Sigmoid colon (tissue), 6 donors: ENCODE measurements at regions not wholly inside any gene's neighbourhood (a gene's known extent, or its start where the extent isn't known, plus 50 kb on each side); places are given as distances from the start of the nearest gene placed in this dataset.

Experiments
- DNase-seq: peaks from one replicate; pipeline ENCODE4 v3.0.0-alpha.2; 2019
- H3K27ac ChIP-seq, 4 donors: fragments of 200-600 bp; sonication (generic); one replicate each; pipeline ENCODE4 v1.5.1; 2016 to 2019; ENCODE audit warnings: mild to moderate bottlenecking in 1 of 4
- H3K27me3 ChIP-seq, 3 donors: fragments of 200-600 bp; sonication (generic); one replicate each; pipeline ENCODE4 v1.5.1; 2019; ENCODE audit warnings: mild to moderate bottlenecking in 1 of 3
- H3K36me3 ChIP-seq, 4 donors: fragments of 200-600 bp; sonication (generic); one replicate each; pipeline ENCODE4 v1.5.1; 2016 to 2019
- H3K4me1 ChIP-seq, 4 donors: fragments of 200-600 bp; sonication (generic); one replicate each; pipeline ENCODE4 v1.5.1; 2017 to 2019
- H3K4me3 ChIP-seq, 4 donors: fragments of 200-600 bp; sonication (generic); one replicate each; pipeline ENCODE4 v1.5.1; 2017 to 2019; ENCODE audit warnings: mild to moderate bottlenecking in 2 of 4, moderate library complexity in 1 of 4
- H3K9me3 ChIP-seq, 4 donors: fragments of 200-600 bp in 3 of 4; sonication (generic) in 3 of 4; one replicate each; pipeline versions ENCODE4 v1.5.1 to v1.6.1; 2013 to 2019
- EP300 ChIP-seq, 4 donors: sonication (generic); formaldehyde crosslinking; IDR thresholded peaks; one replicate each; pipeline ENCODE4 v1.6.1; 2017; ENCODE audit warnings: antibody characterized with exemption in 4 of 4
- POLR2A ChIP-seq, 2 donors: fragments of 450-650 bp; IDR thresholded peaks; one replicate each; pipeline ENCODE4 v1.6.1; 2016; ENCODE audit warnings: antibody characterized with exemption in 2 of 2, mild to moderate bottlenecking in 2 of 2, moderate library complexity in 2 of 2
- POLR2AphosphoS5 ChIP-seq, 4 donors: sonication (generic); formaldehyde crosslinking; IDR thresholded peaks; one replicate each; pipeline ENCODE4 v1.6.1; 2017; ENCODE audit warnings: antibody characterized with exemption in 4 of 4
- WGBS, 2 donors: extraction: QIAGEN DNeasy Blood & Tissue Kit; methylation state at CpG; one replicate each; pipeline ENCODE4 v1.1.7; 2013; 5-methylcytosine and 5-hydroxymethylcytosine counted together
- intact Hi-C: fragments of 100-400 bp; cut with DNase I; formaldehyde crosslinking; loops from one replicate; pipeline ENCODE4 v1.15.1; 2023
- TF ChIP-seq, protein P1 (sequence below), 4 experiments: fragments of 450-650 bp in 3 of 4; fragments of 200-600 bp in 1 of 4; IDR thresholded peaks; one replicate each; pipeline ENCODE4 v1.5.1; 2016 to 2019; ENCODE audit warnings: antibody characterized with exemption in 4 of 4, mild to moderate bottlenecking in 3 of 4, moderate library complexity in 2 of 4
- donor health status: healthy with polysubstance abuse.
- donor health status: healthy.

DNA sequence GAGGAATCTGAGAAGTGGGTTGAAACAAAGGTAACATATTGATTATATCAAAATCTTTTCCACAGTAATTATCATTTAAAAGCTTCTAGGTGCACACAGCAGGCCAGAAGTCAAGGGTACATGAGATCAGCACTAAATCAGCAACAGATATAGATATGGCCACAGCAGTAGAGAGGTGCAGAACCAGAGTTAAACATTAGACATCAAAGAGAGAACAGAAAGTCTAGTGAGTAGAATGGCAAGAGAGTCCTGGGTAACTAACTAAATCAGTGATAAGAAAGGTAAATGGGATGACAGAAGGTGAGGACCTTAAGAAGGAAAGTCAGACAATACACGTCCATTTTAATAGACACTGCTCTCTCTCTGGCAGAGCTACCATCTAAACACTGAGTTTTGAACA, 119.5 kb upstream of the GRIA4 start:
- 64 to 88% methylated on average over 1 of the region's 1 CpG for WGBS, 2 donors
- no peaks in the 10 kb centered on the region for H3K4me1 ChIP-seq
- intact Hi-C loops, result no loop called here

DNA sequence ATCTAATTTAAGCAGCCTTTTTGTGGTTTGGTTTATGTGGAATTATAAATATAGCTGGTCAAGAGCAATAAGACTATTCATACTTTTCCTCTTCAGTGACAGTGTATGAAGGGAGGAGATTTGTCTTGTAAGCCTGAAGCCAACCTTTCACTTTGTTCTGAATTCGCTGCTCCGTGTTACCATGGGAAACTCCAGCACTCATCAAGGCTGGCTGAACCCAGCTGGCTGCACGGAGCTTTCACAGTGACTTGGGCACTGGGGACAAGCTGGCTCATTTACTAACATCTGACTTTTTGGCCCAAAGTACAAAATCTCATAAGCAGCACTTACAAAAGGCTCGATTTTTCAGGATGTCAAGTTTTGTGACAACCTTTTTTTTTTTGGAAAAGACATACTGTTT, 120.4 kb upstream of the GRIA4 start:
- Histone ChIP-seq H3K4me3 (no peak overlapping the region), H3K27me3 (no peaks in the 10 kb centered on the region), H3K36me3 (no peaks in the 10 kb centered on the region), H3K4me1 (no peaks in the 10 kb centered on the region), H3K9me3 (no peaks in the 10 kb centered on the region), H3K27ac (no peak overlapping the region)
- WGBS, 2 donors, result 55 to 71% methylated on average over 4 of the region's 4 CpGs
- TF ChIP-seq POLR2A (IDR thresholded peaks at IDR 0.05) (no peak), POLR2AphosphoS5 (IDR thresholded peaks at IDR 0.05) (no peak), EP300 (IDR thresholded peaks at IDR 0.05) (no peak)
- TF ChIP-seq, protein P1, sequence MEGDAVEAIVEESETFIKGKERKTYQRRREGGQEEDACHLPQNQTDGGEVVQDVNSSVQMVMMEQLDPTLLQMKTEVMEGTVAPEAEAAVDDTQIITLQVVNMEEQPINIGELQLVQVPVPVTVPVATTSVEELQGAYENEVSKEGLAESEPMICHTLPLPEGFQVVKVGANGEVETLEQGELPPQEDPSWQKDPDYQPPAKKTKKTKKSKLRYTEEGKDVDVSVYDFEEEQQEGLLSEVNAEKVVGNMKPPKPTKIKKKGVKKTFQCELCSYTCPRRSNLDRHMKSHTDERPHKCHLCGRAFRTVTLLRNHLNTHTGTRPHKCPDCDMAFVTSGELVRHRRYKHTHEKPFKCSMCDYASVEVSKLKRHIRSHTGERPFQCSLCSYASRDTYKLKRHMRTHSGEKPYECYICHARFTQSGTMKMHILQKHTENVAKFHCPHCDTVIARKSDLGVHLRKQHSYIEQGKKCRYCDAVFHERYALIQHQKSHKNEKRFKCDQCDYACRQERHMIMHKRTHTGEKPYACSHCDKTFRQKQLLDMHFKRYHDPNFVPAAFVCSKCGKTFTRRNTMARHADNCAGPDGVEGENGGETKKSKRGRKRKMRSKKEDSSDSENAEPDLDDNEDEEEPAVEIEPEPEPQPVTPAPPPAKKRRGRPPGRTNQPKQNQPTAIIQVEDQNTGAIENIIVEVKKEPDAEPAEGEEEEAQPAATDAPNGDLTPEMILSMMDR (IDR thresholded peaks at IDR 0.05), result no peak
- no peak for DNase-seq
- intact Hi-C loops, result no loop called here

More for the DNA sequence above, 119.5 kb upstream of the GRIA4 start:
- no peaks in the 10 kb centered on the region for H3K9me3 ChIP-seq
- no peak for DNase-seq
- H3K27ac ChIP-seq, result no peak overlapping the region
- TF ChIP-seq POLR2AphosphoS5 (IDR thresholded peaks at IDR 0.05) (no peak), EP300 (IDR thresholded peaks at IDR 0.05) (no peak), POLR2A (IDR thresholded peaks at IDR 0.05) (no peak)
- TF ChIP-seq, protein P1 (IDR thresholded peaks at IDR 0.05), result no peak
- no peak overlapping the region for H3K4me3 ChIP-seq
- H3K27me3 ChIP-seq, result no peaks in the 10 kb centered on the region
- no peaks in the 10 kb centered on the region for H3K36me3 ChIP-seq

DNA sequence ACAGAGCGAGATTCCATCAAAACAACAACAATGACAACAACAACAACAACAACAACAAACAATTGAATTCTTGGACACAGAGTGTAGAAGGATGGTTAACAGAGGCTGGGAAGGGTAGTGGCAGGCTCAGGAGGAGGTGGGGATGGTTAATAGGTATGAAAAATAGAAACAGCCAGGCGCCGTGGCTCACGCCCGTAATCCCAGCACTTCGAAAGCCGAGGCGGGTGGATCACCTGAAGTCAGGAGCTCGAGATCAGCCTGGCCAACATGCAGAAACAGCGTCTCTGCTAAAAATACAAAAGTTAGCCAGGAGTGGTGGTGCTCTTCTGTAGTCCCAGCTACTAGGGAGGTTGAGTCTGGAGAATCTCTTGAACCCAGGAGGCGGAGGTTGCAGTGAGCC, 122.9 kb upstream of the GRIA4 start:
- WGBS, 2 donors, result 94 to 98% methylated on average over 11 of the region's 11 CpGs
- DNase-seq, result no peak
- intact Hi-C loops, result no loop called here

DNA sequence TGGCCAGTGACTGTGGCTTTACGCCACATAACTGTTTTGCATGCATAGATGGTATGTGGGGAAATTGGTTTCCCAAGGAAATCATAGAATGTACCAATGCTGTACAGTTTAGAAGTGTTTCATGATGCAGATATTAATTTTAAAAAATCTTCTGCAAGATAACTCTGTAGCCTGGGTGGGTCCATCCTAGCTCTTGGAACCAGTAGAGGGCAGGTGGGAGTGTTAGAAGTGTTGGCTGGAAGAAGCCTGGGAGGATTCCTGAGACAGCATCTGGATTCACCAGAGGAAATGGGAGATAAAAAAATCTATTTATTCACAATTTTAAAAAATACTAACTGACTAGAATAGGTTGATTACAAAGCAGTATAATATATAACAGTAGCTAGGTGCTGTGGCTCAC, 139.9 kb upstream of the GRIA4 start:
- no peak for DNase-seq
- WGBS, 2 donors, result 95 to 96% methylated on average over 1 of the region's 1 CpG
- no peak overlapping the region for H3K4me3 ChIP-seq
- H3K27ac ChIP-seq, result no peak overlapping the region
- intact Hi-C loops, result no loop called here
- no peaks in the 10 kb centered on the region for H3K9me3 ChIP-seq
- no peaks in the 10 kb centered on the region for H3K36me3 ChIP-seq
- no peaks in the 10 kb centered on the region for H3K4me1 ChIP-seq
- TF ChIP-seq, protein P1 (IDR thresholded peaks at IDR 0.05), result no peak
- no peak for TF ChIP-seq POLR2AphosphoS5 (IDR thresholded peaks at IDR 0.05)
- TF ChIP-seq EP300 (IDR thresholded peaks at IDR 0.05), result no peak
- TF ChIP-seq POLR2A (IDR thresholded peaks at IDR 0.05), result no peak
- H3K27me3 ChIP-seq, result no peaks in the 10 kb centered on the region

More for the DNA sequence above, 122.9 kb upstream of the GRIA4 start:
- Histone ChIP-seq H3K4me3 (no peak overlapping the region), H3K27ac (no peak overlapping the region), H3K27me3 (no peaks in the 10 kb centered on the region), H3K9me3 (no peaks in the 10 kb centered on the region), H3K4me1 (no peaks in the 10 kb centered on the region), H3K36me3 (no peaks in the 10 kb centered on the region)
- TF ChIP-seq POLR2A (IDR thresholded peaks at IDR 0.05), result no peak
- TF ChIP-seq, protein P1 (IDR thresholded peaks at IDR 0.05), result no peak
- TF ChIP-seq EP300 (IDR thresholded peaks at IDR 0.05), result no peak
- no peak for TF ChIP-seq POLR2AphosphoS5 (IDR thresholded peaks at IDR 0.05)

DNA sequence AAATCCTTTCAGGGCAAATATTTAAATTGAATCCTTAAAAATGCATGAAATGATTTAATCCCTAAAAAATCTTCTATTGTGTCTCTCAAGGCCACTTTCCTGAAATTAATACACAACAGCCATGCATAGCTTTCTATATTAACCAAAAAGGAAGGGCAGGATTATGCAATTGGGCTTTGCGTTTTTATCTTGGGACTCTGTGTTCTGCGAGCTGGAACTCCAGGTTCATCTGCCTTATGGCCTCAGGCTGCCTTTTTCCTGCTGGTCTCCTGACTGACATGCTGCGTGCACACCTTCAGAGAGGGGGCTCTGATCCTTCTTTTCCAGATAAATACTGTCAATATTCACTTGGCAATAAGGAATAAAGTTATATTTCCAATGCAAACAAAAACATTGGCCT, 141.7 kb upstream of the GRIA4 start:
- no peak for DNase-seq
- Histone ChIP-seq H3K27ac (no peak overlapping the region), H3K27me3 (no peaks in the 10 kb centered on the region), H3K4me3 (no peak overlapping the region), H3K9me3 (no peaks in the 10 kb centered on the region), H3K36me3 (no peaks in the 10 kb centered on the region), H3K4me1 (no peaks in the 10 kb centered on the region)
- intact Hi-C loops, result no loop called here
- no peak for TF ChIP-seq EP300 (IDR thresholded peaks at IDR 0.05)
- no peak for TF ChIP-seq POLR2AphosphoS5 (IDR thresholded peaks at IDR 0.05)
- TF ChIP-seq, protein P1 (IDR thresholded peaks at IDR 0.05), result no peak
- no peak for TF ChIP-seq POLR2A (IDR thresholded peaks at IDR 0.05)
- WGBS, 2 donors, result 49 to 59% methylated on average over 3 of the region's 3 CpGs
